NB4 (cell line): ENCODE measurements at regions not wholly inside any gene's neighbourhood (a gene's known extent, or its start where the extent isn't known, plus 50 kb on each side); places are given as distances from the start of the nearest gene placed in this dataset.

Source experiments
- DNase-seq: peaks from one replicate; pipeline ENCODE4 v3.0.0; 2010; ENCODE audit warnings: low read depth
- H3K4me3 ChIP-seq: one replicate; pipeline ENCODE4 v1.5.1; 2011; ENCODE audit warnings: mild to moderate bottlenecking, low read depth, low read length, moderate library complexity
- CTCF ChIP-seq: IDR thresholded peaks from one replicate; pipeline ENCODE4 v1.5.1; 2012; ENCODE audit warnings: low read depth, low read length
- MAX ChIP-seq: IDR thresholded peaks from 2 replicates; pipeline ENCODE4 v1.6.1; 2011; ENCODE audit warnings: low read depth, low read length
- MYC ChIP-seq: IDR thresholded peaks from 2 replicates; pipeline ENCODE4 v1.6.1; 2011; ENCODE audit warnings: low read depth, low read length
- POLR2A ChIP-seq: IDR thresholded peaks from 2 replicates; pipeline ENCODE4 v1.6.1; 2011; ENCODE audit warnings: mild to moderate bottlenecking; ENCODE audit not compliant: insufficient read length; ENCODE audit errors: extremely low read depth

DNA sequence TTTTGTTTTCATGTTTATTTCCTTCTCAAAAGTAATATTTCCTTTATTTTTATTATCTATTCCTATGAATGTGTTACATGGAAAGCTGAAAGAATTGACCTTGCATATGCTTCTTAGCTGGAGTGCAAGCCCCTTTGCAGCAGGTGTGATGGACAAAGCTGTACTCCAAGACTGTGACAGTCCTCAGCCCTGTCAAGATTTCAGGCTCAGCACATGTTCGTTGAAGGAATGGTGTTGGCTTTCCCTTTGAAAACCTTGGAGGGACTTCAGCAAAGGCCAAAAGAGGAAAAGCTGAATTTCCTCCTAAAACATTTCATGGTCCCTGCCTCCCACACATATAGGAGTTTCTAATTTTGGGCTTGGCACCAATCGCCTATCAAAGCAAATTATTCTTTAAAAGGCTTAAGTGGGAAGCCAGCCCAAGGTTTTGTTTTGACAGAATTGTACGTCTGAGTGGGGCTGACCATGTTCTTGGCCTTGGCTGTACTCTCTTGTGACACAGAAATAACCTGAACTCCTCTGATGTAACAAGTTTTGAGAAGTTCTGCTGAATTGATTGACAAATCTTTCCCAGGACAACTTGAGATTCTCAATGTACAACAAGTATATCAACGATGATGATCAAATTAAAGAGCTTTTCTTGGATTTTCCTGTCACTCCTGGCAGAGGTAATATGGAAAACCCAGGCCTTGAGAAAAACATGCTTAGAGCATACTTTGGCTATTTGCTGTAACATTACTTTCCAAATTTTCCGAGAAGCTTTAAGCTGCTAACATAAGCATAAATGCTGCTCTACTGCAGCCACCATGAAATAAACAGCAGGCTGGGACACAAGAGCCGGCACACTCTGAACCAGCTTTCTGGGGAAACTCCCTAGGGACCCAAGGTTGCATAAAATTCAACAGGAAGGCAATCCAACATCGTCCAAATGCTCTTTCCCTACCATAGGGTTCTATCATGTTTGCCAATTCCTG, 135.7 kb upstream of the ZNF648 start:
- peak; percentile 48 for DNase-seq
- TF ChIP-seq MYC (no peak), POLR2A (no peak), MAX (no peak), CTCF (no peak)
- H3K4me3 ChIP-seq: no peak overlapping the region

GRCh38 chr1:182195733-182196132, 134.2 kb upstream of the ZNF648 start:
- DNase-seq: no peak
- no peak for TF ChIP-seq MAX
- no peak for TF ChIP-seq CTCF
- TF ChIP-seq MYC: no peak
- TF ChIP-seq POLR2A: no peak

DNA sequence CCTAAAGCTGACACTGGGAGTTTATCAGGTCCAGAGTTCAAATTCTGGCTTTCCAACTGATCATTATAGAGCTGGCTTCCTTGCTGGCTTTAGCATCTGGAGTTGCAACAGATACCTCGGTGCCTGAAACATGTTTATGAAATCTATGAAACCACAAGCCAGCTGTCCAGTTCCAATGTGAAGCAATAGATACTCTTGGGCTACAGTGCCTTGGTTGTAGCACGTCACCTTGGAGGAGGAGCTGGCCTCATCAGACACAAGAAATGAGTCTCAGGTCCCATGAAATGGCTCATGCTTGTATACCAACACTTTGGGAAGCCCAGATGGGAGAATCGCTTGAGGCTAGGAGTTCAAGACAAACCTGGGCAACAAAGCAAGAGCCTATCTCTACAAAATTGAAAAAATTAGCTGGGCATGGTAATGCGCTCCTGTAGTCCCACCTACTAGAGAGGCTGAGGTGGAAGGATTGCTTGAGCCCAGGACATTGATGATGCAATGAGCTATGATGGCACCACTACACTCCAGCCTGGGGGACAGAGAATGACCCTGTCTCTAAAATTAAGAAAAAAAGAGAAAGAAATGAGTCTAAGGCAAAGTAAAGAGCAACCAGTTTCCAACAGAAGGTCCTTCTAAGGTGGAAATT, 132.5 kb upstream of the ZNF648 start:
- H3K4me3 ChIP-seq: no peak overlapping the region
- TF ChIP-seq MYC (0 out of 2 replicates have a peak, but pooled peaks have one; percentile 15), POLR2A (no peak)
- peak; percentile 94 for DNase-seq

More at GRCh38 chr1:182195733-182196132, 134.2 kb upstream of the ZNF648 start:
- H3K4me3 ChIP-seq: no peak overlapping the region

- H3K4me3 ChIP-seq: no peak overlapping the region
- TF ChIP-seq MAX: no peak
- no peak for TF ChIP-seq POLR2A
- no peak for TF ChIP-seq MYC
- TF ChIP-seq CTCF: no peak
- no peak for DNase-seq
These were observed 131.5 kb upstream of the ZNF648 start for GRCh38 chr1:182192966-182193365.

- no peak overlapping the region for H3K4me3 ChIP-seq
- DNase-seq: no peak
- no peak for TF ChIP-seq POLR2A
- TF ChIP-seq CTCF: no peak
- TF ChIP-seq MAX: no peak
- TF ChIP-seq MYC: no peak
These were observed 130.7 kb upstream of the ZNF648 start for GRCh38 chr1:182192215-182192614.

- no peak for TF ChIP-seq MAX
- no peak for TF ChIP-seq POLR2A
- no peak for TF ChIP-seq MYC
- TF ChIP-seq CTCF: no peak
- no peak for DNase-seq
These were observed 130.0 kb upstream of the ZNF648 start for GRCh38 chr1:182191381-182192115.

More at GRCh38 chr1:182191381-182192115, 130.0 kb upstream of the ZNF648 start:
- H3K4me3 ChIP-seq: no peak overlapping the region
